ENCODE measurements at regions not wholly inside any gene's neighbourhood (a gene's known extent, or its start where the extent isn't known, plus 50 kb on each side); places are given as distances from the start of the nearest gene placed in this dataset.

DNA sequence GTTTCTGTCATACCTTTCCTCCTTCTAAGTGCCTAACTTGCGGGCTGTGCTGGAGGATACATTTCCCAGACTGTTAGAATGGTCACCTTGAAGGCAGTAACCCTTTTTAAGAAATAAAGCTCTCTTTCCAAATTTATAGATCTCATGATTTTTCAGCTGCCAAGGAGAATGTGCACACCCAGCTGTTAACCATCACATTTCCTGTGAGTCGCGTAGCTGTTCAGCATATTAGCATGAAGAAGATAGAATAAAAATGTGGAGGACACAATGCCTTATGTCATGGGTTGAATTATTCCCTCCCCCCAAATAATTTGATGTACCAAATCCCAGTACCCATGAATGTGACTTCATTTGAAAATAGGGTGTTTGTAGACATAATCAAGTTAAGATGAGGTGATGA lies 729.4 kb downstream of the MTRR start:
- TF ChIP-seq CTCF (conservative IDR thresholded peaks at IDR 0.05) = no peak
- TF ChIP-seq ZFX (IDR thresholded peaks at IDR 0.05) = no peak

All from C4-2B (cell line).